Epithelial cell of proximal tubule (primary cell): ENCODE measurements at regions not wholly inside any gene's neighbourhood (a gene's known extent, or its start where the extent isn't known, plus 50 kb on each side); places are given as distances from the start of the nearest gene placed in this dataset.

ENCODE experiments used
- DNase-seq: peaks from one replicate; pipeline ENCODE4 v3.0.0-alpha.2; 2011; ENCODE audit warnings: low read depth
- H3K4me3 ChIP-seq: 2 replicates; pipeline ENCODE4 v1.5.1; 2011; ENCODE audit warnings: low read depth, mild to moderate bottlenecking, low read length
- CTCF ChIP-seq: conservative IDR thresholded peaks from 2 replicates; pipeline ENCODE4 v1.5.1; 2012; ENCODE audit warnings: low read depth, mild to moderate bottlenecking, low read length

- no peak for DNase-seq
- no peak overlapping the region for H3K4me3 ChIP-seq
- no peak for TF ChIP-seq CTCF
These were observed 118.6 kb upstream of the CPEB2 start for GRCh38 chr4:14883661-14884060.

- TF ChIP-seq CTCF = no peak
- H3K4me3 ChIP-seq = no peak overlapping the region
- no peak for DNase-seq
These were observed 114.3 kb upstream of the CPEB2 start for GRCh38 chr4:14887842-14888433.

- DNase-seq = peak; percentile 80
- TF ChIP-seq CTCF = no peak
- H3K4me3 ChIP-seq = no peak overlapping the region
These were observed 113.3 kb upstream of the CPEB2 start for GRCh38 chr4:14888790-14889572.

- TF ChIP-seq CTCF = no peak
- no peak for DNase-seq
- H3K4me3 ChIP-seq = no peak overlapping the region
These were observed 109.7 kb upstream of the CPEB2 start for GRCh38 chr4:14892563-14892962.

- no peak overlapping the region for H3K4me3 ChIP-seq
- DNase-seq = no peak
- no peak for TF ChIP-seq CTCF
These were observed 108.6 kb upstream of the CPEB2 start for GRCh38 chr4:14893713-14894112.

- DNase-seq = no peak
- TF ChIP-seq CTCF = no peak
- H3K4me3 ChIP-seq = no peak overlapping the region
These were observed 107.6 kb upstream of the CPEB2 start for GRCh38 chr4:14894392-14895292.
